ES-I3 (cell line): ENCODE measurements at regions not wholly inside any gene's neighbourhood (a gene's known extent, or its start where the extent isn't known, plus 50 kb on each side); places are given as distances from the start of the nearest gene placed in this dataset.

Source experiments
- H3K36me3 ChIP-seq: 2 replicates; pipeline ENCODE4 v1.6.1; 2013; ENCODE audit warnings: mild to moderate bottlenecking, low read length, control low read depth, moderate library complexity; ENCODE audit not compliant: insufficient read depth
- H3K4me1 ChIP-seq: 2 replicates; pipeline ENCODE4 v1.6.1; 2013; ENCODE audit warnings: mild to moderate bottlenecking, control low read depth, low read length; ENCODE audit not compliant: insufficient read depth
- H3K9ac ChIP-seq: 2 replicates; pipeline ENCODE4 v1.6.1; 2013; ENCODE audit warnings: low read depth, mild to moderate bottlenecking, low read length, moderate library complexity
- H3K9me3 ChIP-seq: 2 replicates; pipeline ENCODE4 v1.6.1; 2013; ENCODE audit warnings: mild to moderate bottlenecking, low read length, moderate library complexity; ENCODE audit not compliant: control insufficient read depth, insufficient read depth

GRCh38 chr12:14257734-14258574, 107.5 kb upstream of the ATF7IP start:
- Histone ChIP-seq H3K36me3 (no peaks in the 10 kb centered on the region), H3K9me3 (peaks cover 6% of the 10 kb centered on the region; the same call in 1 of the 2 replicates), H3K4me1 (peaks cover 33% of the 10 kb centered on the region), H3K9ac (0 out of 2 replicates have a peak overlapping the region, but pooled peaks have one; percentile 2)

- Histone ChIP-seq H3K9ac (no peak overlapping the region), H3K4me1 (peaks cover 33% of the 10 kb centered on the region), H3K9me3 (peaks cover 6% of the 10 kb centered on the region; the same call in 1 of the 2 replicates), H3K36me3 (no peaks in the 10 kb centered on the region)
Measured at GRCh38 chr12:14258575-14258940, 106.9 kb upstream of the ATF7IP start.

- H3K9ac ChIP-seq: no peak overlapping the region
- H3K9me3 ChIP-seq: peaks cover 11% of the 10 kb centered on the region; the same call in 1 of the 2 replicates
- H3K36me3 ChIP-seq: no peaks in the 10 kb centered on the region
- peaks cover 33% of the 10 kb centered on the region for H3K4me1 ChIP-seq
Measured at GRCh38 chr12:14259481-14260010, 105.9 kb upstream of the ATF7IP start.

GRCh38 chr12:14260011-14260993, 105.2 kb upstream of the ATF7IP start:
- Histone ChIP-seq H3K36me3 (no peaks in the 10 kb centered on the region), H3K4me1 (peaks cover 33% of the 10 kb centered on the region), H3K9me3 (peaks cover 15% of the 10 kb centered on the region; the same call in 1 of the 2 replicates), H3K9ac (peak overlapping the region; percentile 34)

- H3K4me1 ChIP-seq: peaks cover 33% of the 10 kb centered on the region
- no peaks in the 10 kb centered on the region for H3K36me3 ChIP-seq
- H3K9me3 ChIP-seq: peaks cover 15% of the 10 kb centered on the region; the same call in 1 of the 2 replicates
- H3K9ac ChIP-seq: peak overlapping the region; percentile 0; the same call in 1 of the 2 replicates
Measured at GRCh38 chr12:14261096-14261495, 104.4 kb upstream of the ATF7IP start.

GRCh38 chr12:14261861-14262260, 103.6 kb upstream of the ATF7IP start:
- Histone ChIP-seq H3K9me3 (peaks cover 15% of the 10 kb centered on the region; the same call in 1 of the 2 replicates), H3K9ac (no peak overlapping the region), H3K4me1 (peaks cover 31% of the 10 kb centered on the region), H3K36me3 (no peaks in the 10 kb centered on the region)

GRCh38 chr12:14262771-14263511, 102.5 kb upstream of the ATF7IP start:
- no peak overlapping the region for H3K9ac ChIP-seq
- H3K4me1 ChIP-seq: peaks cover 32% of the 10 kb centered on the region
- H3K36me3 ChIP-seq: no peaks in the 10 kb centered on the region
- peaks cover 15% of the 10 kb centered on the region; the same call in 1 of the 2 replicates for H3K9me3 ChIP-seq

GRCh38 chr12:14263742-14264141, 101.7 kb upstream of the ATF7IP start:
- Histone ChIP-seq H3K9ac (no peak overlapping the region), H3K9me3 (peaks cover 15% of the 10 kb centered on the region; the same call in 1 of the 2 replicates), H3K4me1 (peaks cover 30% of the 10 kb centered on the region), H3K36me3 (no peaks in the 10 kb centered on the region)

- no peak overlapping the region for H3K9ac ChIP-seq
- no peaks in the 10 kb centered on the region for H3K36me3 ChIP-seq
- peaks cover 29% of the 10 kb centered on the region for H3K4me1 ChIP-seq
Measured at GRCh38 chr12:14264316-14264715, 101.2 kb upstream of the ATF7IP start.

GRCh38 chr12:14264778-14265177, 100.7 kb upstream of the ATF7IP start:
- peaks cover 29% of the 10 kb centered on the region for H3K4me1 ChIP-seq
- no peaks in the 10 kb centered on the region for H3K36me3 ChIP-seq
- peaks cover 10% of the 10 kb centered on the region; the same call in 1 of the 2 replicates for H3K9me3 ChIP-seq
- H3K9ac ChIP-seq: no peak overlapping the region

More at GRCh38 chr12:14264316-14264715, 101.2 kb upstream of the ATF7IP start:
- peaks cover 15% of the 10 kb centered on the region; the same call in 1 of the 2 replicates for H3K9me3 ChIP-seq

GRCh38 chr12:14268120-14268515, 97.4 kb upstream of the ATF7IP start:
- H3K36me3 ChIP-seq: no peaks in the 10 kb centered on the region
- H3K9ac ChIP-seq: no peak overlapping the region
- peaks cover 9% of the 10 kb centered on the region; the same call in 1 of the 2 replicates for H3K9me3 ChIP-seq
- H3K4me1 ChIP-seq: peaks cover 12% of the 10 kb centered on the region

- Histone ChIP-seq H3K9ac (no peak overlapping the region), H3K9me3 (no peaks in the 10 kb centered on the region), H3K36me3 (no peaks in the 10 kb centered on the region), H3K4me1 (peaks cover 12% of the 10 kb centered on the region)
Measured at GRCh38 chr12:14270392-14270791, 95.1 kb upstream of the ATF7IP start.
